SKM-1 treated with dmso at 0.1 percent for 144 hours (cell line): ENCODE measurements at regions not wholly inside any gene's neighbourhood (a gene's known extent, or its start where the extent isn't known, plus 50 kb on each side); places are given as distances from the start of the nearest gene placed in this dataset.
"Not testable (repeated sequence)": the region's sequence is repeated elsewhere in the genome, so short reads cannot be mapped to it uniquely, and the experiment has no call there.

Experiments
- DNase-seq: peaks from one replicate; lab custom pipeline; 2025; ENCODE audit not compliant: unreplicated experiment; lab: John Stamatoyannopoulos, UW

GRCh38 chr2:13662055-13662454 is 945.3 kb downstream of the TRIB2 start:
- DNase-seq: no peak

- no peak for DNase-seq
Observed at GRCh38 chr2:13666582-13667414, 950.1 kb downstream of the TRIB2 start.

- no peak for DNase-seq
Observed at GRCh38 chr2:13667415-13667757, 950.6 kb downstream of the TRIB2 start.

- DNase-seq: no peak
Observed at GRCh38 chr2:13669607-13670006, 952.9 kb downstream of the TRIB2 start.

- DNase-seq: not testable (repeated sequence)
Observed at GRCh38 chr2:13673821-13674220, 957.1 kb downstream of the TRIB2 start.

GRCh38 chr2:13676269-13676668 is 956.2 kb upstream of the LRATD1 start:
- DNase-seq: no peak

- peak; percentile 33 for DNase-seq
Observed at GRCh38 chr2:13681936-13682335, 950.6 kb upstream of the LRATD1 start.

GRCh38 chr2:13682540-13683272 is 949.8 kb upstream of the LRATD1 start:
- no peak for DNase-seq

GRCh38 chr2:13686262-13686661 is 946.3 kb upstream of the LRATD1 start:
- no peak for DNase-seq

- no peak for DNase-seq
Observed at GRCh38 chr2:13694673-13695072, 937.8 kb upstream of the LRATD1 start.

GRCh38 chr2:13696601-13697000 is 935.9 kb upstream of the LRATD1 start:
- no peak for DNase-seq

GRCh38 chr2:13698847-13699246 is 933.7 kb upstream of the LRATD1 start:
- no peak for DNase-seq

GRCh38 chr2:13699939-13700338 is 932.6 kb upstream of the LRATD1 start:
- DNase-seq: not testable (repeated sequence)

- DNase-seq: no peak
Observed at GRCh38 chr2:13711154-13711553, 921.4 kb upstream of the LRATD1 start.

GRCh38 chr2:13714466-13714865 is 918.1 kb upstream of the LRATD1 start:
- no peak for DNase-seq

GRCh38 chr2:13725945-13726344 is 906.6 kb upstream of the LRATD1 start:
- DNase-seq: no peak

GRCh38 chr2:13745330-13745729 is 887.2 kb upstream of the LRATD1 start:
- DNase-seq: no peak

GRCh38 chr2:13751955-13752354 is 880.6 kb upstream of the LRATD1 start:
- no peak for DNase-seq

GRCh38 chr2:13758412-13758811 is 874.1 kb upstream of the LRATD1 start:
- no peak for DNase-seq

- DNase-seq: no peak
Observed at GRCh38 chr2:13768274-13768673, 864.2 kb upstream of the LRATD1 start.

GRCh38 chr2:13770279-13770678 is 862.2 kb upstream of the LRATD1 start:
- DNase-seq: no peak

GRCh38 chr2:13779996-13780395 is 852.5 kb upstream of the LRATD1 start:
- DNase-seq: no peak
